HUES64 (cell line): ENCODE measurements at regions not wholly inside any gene's neighbourhood (a gene's known extent, or its start where the extent isn't known, plus 50 kb on each side); places are given as distances from the start of the nearest gene placed in this dataset.
"Not testable (repeated sequence)": the region's sequence is repeated elsewhere in the genome, so short reads cannot be mapped to it uniquely, and the experiment has no call there.

Experiments
- H3K27ac ChIP-seq: 2 replicates; pipeline ENCODE4 v1.7.0; 2013; ENCODE audit warnings: low read depth, low read length, inconsistent platforms
- H3K27me3 ChIP-seq: 2 replicates; pipeline ENCODE4 v1.6.1; 2013; ENCODE audit warnings: mild to moderate bottlenecking, low read length; ENCODE audit not compliant: insufficient read depth
- H3K36me3 ChIP-seq: 2 replicates; pipeline ENCODE4 v1.6.1; 2013; ENCODE audit warnings: mild to moderate bottlenecking, low read length; ENCODE audit not compliant: insufficient read depth
- H3K4me1 ChIP-seq: 2 replicates; pipeline ENCODE4 v1.6.1; 2013; ENCODE audit warnings: mild to moderate bottlenecking, low read length, moderate library complexity; ENCODE audit not compliant: insufficient read depth
- H3K4me3 ChIP-seq: 2 replicates; pipeline ENCODE4 v1.5.1; 2013; ENCODE audit warnings: mild to moderate bottlenecking, low read length, moderate library complexity
- H3K9ac ChIP-seq: 2 replicates; pipeline ENCODE4 v1.6.1; 2013; ENCODE audit warnings: mild to moderate bottlenecking, low read depth, low read length
- H3K9me3 ChIP-seq: 2 replicates; pipeline ENCODE4 v1.6.1; 2013; ENCODE audit warnings: low read depth, low read length; ENCODE audit not compliant: insufficient read depth
- WGBS: fragments of 150-250, 120-280 bp; methylation state at CpG from one replicate; pipeline ENCODE4 v1.1.7; 2013; ENCODE audit warnings: missing lambda C conversion rate; 5-methylcytosine and 5-hydroxymethylcytosine counted together

GRCh38 chr17:77620282-77620681 lies 338.2 kb upstream of the TNRC6C start:
- Histone ChIP-seq H3K9me3 (0 out of 2 replicates have a peak, but pooled peaks cover 7% of the 10 kb centered on the region), H3K27ac (no peak overlapping the region), H3K4me1 (no peaks in the 10 kb centered on the region), H3K36me3 (no peaks in the 10 kb centered on the region), H3K9ac (no peak overlapping the region), H3K27me3 (no peaks in the 10 kb centered on the region), H3K4me3 (no peak overlapping the region)
- WGBS, result 90% methylated on average over 5 of the region's 5 CpGs

- H3K4me1 ChIP-seq, H3K9ac ChIP-seq, H3K4me3 ChIP-seq, H3K27me3 ChIP-seq, H3K36me3 ChIP-seq, H3K27ac ChIP-seq: not testable (repeated sequence)
- WGBS, result 95% methylated on average over 4 of the region's 6 CpGs
- peaks cover 13% of the 10 kb centered on the region; the same call in 1 of the 2 replicates for H3K9me3 ChIP-seq
These were observed 336.4 kb upstream of the TNRC6C start for GRCh38 chr17:77622084-77622483.

GRCh38 chr17:77622647-77623046 lies 335.9 kb upstream of the TNRC6C start:
- Histone ChIP-seq H3K27ac (no peak overlapping the region), H3K9me3 (peaks cover 17% of the 10 kb centered on the region; the same call in 1 of the 2 replicates), H3K27me3 (no peaks in the 10 kb centered on the region), H3K4me3 (no peak overlapping the region), H3K4me1 (no peaks in the 10 kb centered on the region), H3K9ac (no peak overlapping the region), H3K36me3 (no peaks in the 10 kb centered on the region)
- WGBS, result 95% methylated on average over 4 of the region's 4 CpGs

GRCh38 chr17:77623321-77623720 lies 335.2 kb upstream of the TNRC6C start:
- not testable (repeated sequence) for H3K4me1 ChIP-seq, H3K27ac ChIP-seq, H3K27me3 ChIP-seq, H3K9ac ChIP-seq, H3K36me3 ChIP-seq, H3K4me3 ChIP-seq
- peaks cover 17% of the 10 kb centered on the region; the same call in 1 of the 2 replicates for H3K9me3 ChIP-seq
- 92% methylated on average over 10 of the region's 10 CpGs for WGBS

- Histone ChIP-seq H3K27ac (no peak overlapping the region), H3K4me1 (no peaks in the 10 kb centered on the region), H3K4me3 (no peak overlapping the region), H3K27me3 (no peaks in the 10 kb centered on the region), H3K9me3 (peaks cover 10% of the 10 kb centered on the region; the same call in 1 of the 2 replicates), H3K9ac (no peak overlapping the region), H3K36me3 (no peaks in the 10 kb centered on the region)
- WGBS, result 87% methylated on average over 2 of the region's 2 CpGs
These were observed 330.5 kb upstream of the TNRC6C start for GRCh38 chr17:77628035-77628434.

- not testable (repeated sequence) for H3K9ac ChIP-seq, H3K4me3 ChIP-seq, H3K36me3 ChIP-seq, H3K27ac ChIP-seq, H3K27me3 ChIP-seq, H3K9me3 ChIP-seq, H3K4me1 ChIP-seq
- 94% methylated on average over 2 of the region's 2 CpGs for WGBS
These were observed 329.2 kb upstream of the TNRC6C start for GRCh38 chr17:77629284-77629683.

- H3K9ac ChIP-seq, result no peak overlapping the region
- H3K4me1 ChIP-seq, result no peaks in the 10 kb centered on the region
- WGBS, result 94% methylated on average over 8 of the region's 9 CpGs
- H3K27me3 ChIP-seq, result no peaks in the 10 kb centered on the region
- H3K27ac ChIP-seq, result no peak overlapping the region
- H3K9me3 ChIP-seq, result peaks cover 10% of the 10 kb centered on the region; the same call in 1 of the 2 replicates
- no peak overlapping the region for H3K4me3 ChIP-seq
- H3K36me3 ChIP-seq, result no peaks in the 10 kb centered on the region
These were observed 327.2 kb upstream of the TNRC6C start for GRCh38 chr17:77631307-77631706.

- no peaks in the 10 kb centered on the region for H3K9me3 ChIP-seq
- WGBS, result 91% methylated on average over 6 of the region's 6 CpGs
These were observed 325.9 kb upstream of the TNRC6C start for GRCh38 chr17:77632619-77633018.

GRCh38 chr17:77634710-77635109 lies 323.8 kb upstream of the TNRC6C start:
- Histone ChIP-seq H3K27ac (no peak overlapping the region), H3K36me3 (no peaks in the 10 kb centered on the region), H3K9me3 (no peaks in the 10 kb centered on the region), H3K27me3 (no peaks in the 10 kb centered on the region), H3K4me3 (no peak overlapping the region), H3K4me1 (no peaks in the 10 kb centered on the region), H3K9ac (no peak overlapping the region)
- 68% methylated on average over 4 of the region's 4 CpGs for WGBS

More at GRCh38 chr17:77632619-77633018, 325.9 kb upstream of the TNRC6C start:
- Histone ChIP-seq H3K27ac (no peak overlapping the region), H3K36me3 (no peaks in the 10 kb centered on the region), H3K9ac (no peak overlapping the region), H3K27me3 (no peaks in the 10 kb centered on the region), H3K4me1 (no peaks in the 10 kb centered on the region), H3K4me3 (no peak overlapping the region)

GRCh38 chr17:77635176-77635575 lies 323.3 kb upstream of the TNRC6C start:
- H3K4me3 ChIP-seq, result no peak overlapping the region
- H3K27me3 ChIP-seq, result no peaks in the 10 kb centered on the region
- 61% methylated on average over 4 of the region's 4 CpGs for WGBS
- no peaks in the 10 kb centered on the region for H3K9me3 ChIP-seq
- no peaks in the 10 kb centered on the region for H3K36me3 ChIP-seq
- no peak overlapping the region for H3K27ac ChIP-seq
- H3K4me1 ChIP-seq, result no peaks in the 10 kb centered on the region
- H3K9ac ChIP-seq, result no peak overlapping the region

- H3K36me3 ChIP-seq, H3K4me1 ChIP-seq, H3K9me3 ChIP-seq, H3K4me3 ChIP-seq, H3K27me3 ChIP-seq, H3K9ac ChIP-seq, H3K27ac ChIP-seq: not testable (repeated sequence)
- 92% methylated on average over 3 of the region's 3 CpGs for WGBS
These were observed 322.7 kb upstream of the TNRC6C start for GRCh38 chr17:77635785-77636184.
